GM10266 (cell line): ENCODE measurements at regions not wholly inside any gene's neighbourhood (a gene's known extent, or its start where the extent isn't known, plus 50 kb on each side); places are given as distances from the start of the nearest gene placed in this dataset.

Experiments used
- DNase-seq: peaks from one replicate; pipeline ENCODE4 v3.0.0; 2012; ENCODE audit errors: extremely low spot score
- CTCF ChIP-seq: IDR thresholded peaks from 2 replicates; pipeline ENCODE4 v1.5.1; 2012; ENCODE audit warnings: mild to moderate bottlenecking, low read depth; ENCODE audit not compliant: control insufficient read depth, insufficient read depth; ENCODE audit errors: missing control alignments

- no peak for TF ChIP-seq CTCF
- DNase-seq, result no peak
Measured at GRCh38 chr14:85466678-85467077, 63.3 kb upstream of the FLRT2 start.

DNA sequence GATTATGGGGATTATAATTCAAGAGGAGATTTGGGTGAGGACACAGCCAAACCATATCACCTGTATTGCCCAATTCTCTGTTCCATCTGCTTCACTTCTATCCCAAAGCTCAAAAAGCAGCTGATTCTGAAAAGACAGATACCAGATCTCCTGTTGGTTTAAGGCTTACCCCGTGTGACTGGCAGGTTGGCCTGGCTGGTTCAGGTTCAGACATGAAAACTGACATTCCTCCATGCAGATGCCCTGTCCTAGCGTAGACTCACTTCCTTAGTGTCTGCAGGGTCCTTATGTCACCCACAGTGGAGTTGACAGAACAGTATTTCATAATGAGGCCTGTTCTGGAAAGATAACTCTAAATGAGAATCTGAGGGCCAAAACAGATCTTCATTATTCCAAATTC lies 61.1 kb upstream of the FLRT2 start:
- DNase-seq, result no peak
- TF ChIP-seq CTCF, result no peak

DNA sequence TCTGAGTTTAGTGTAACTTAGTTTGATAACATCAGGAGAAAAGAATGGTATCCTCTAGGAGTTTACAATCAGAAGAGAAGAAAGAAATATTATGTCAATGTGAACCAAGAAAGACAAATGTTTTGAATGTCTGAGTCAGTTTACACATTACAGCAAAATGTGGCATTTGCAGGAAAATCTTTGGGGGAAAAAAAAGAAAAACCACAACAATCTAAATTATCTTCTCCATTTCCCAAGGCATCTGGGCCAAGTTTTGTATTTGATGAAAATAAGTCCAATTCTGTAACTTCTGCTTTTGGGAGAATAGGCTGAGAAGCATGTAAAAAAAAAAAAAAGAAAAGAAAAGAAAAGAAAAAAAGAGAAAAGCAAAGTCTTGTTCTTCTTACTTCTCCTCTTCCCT lies 58.8 kb upstream of the FLRT2 start:
- TF ChIP-seq CTCF, result no peak
- no peak for DNase-seq

DNA sequence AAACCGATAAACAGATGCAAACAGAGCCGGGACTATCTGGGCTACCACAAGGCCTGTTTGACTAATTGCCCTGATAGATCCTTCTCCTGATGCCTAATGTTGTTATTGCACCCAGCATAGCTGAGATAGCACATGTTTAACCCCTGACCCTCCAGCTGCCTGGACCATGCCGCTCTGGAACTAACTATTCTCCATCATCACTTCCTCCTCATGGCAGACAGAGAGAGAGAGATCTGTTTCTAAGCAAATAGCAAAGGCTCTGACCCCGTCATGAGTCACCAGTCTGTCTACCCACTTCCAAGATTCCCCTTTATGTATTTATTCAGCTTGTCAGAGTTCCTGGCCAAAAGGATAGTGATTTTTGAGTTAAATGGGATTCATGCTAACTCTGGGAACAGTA lies 58.2 kb upstream of the FLRT2 start:
- DNase-seq, result no peak
- TF ChIP-seq CTCF, result no peak

- no peak for DNase-seq
- no peak for TF ChIP-seq CTCF
Measured at GRCh38 chr14:85474431-85474830, 55.5 kb upstream of the FLRT2 start.

DNA sequence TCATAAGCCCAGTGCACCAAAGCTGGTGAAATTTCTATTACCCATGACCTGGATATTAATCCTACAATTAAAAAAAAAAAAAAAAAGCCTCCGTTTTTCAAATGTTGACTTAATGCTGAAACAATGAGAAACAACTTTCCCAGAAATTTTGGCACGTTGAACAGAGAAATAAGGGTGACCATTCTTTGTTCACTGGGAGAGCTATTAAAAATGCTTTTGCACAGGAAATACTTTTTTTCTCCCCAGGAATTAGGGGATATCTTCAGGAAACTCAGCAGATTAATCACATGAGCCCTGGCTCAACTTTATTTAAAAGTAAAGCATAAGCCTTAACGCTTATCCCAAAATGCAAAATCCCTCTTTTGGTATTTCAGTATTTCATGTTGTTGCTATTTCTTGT lies 54.8 kb upstream of the FLRT2 start:
- no peak for TF ChIP-seq CTCF
- DNase-seq, result no peak

GRCh38 chr14:85479306-85479705 lies 50.6 kb upstream of the FLRT2 start:
- no peak for TF ChIP-seq CTCF
- DNase-seq, result no peak
